ENCODE measurements at regions not wholly inside any gene's neighbourhood (a gene's known extent, or its start where the extent isn't known, plus 50 kb on each side); places are given as distances from the start of the nearest gene placed in this dataset.
"Not testable (repeated sequence)": the region's sequence is repeated elsewhere in the genome, so short reads cannot be mapped to it uniquely, and the experiment has no call there.

GRCh38 chr7:65563333-65563732 is 189.7 kb downstream of the ZNF92 start:
- not testable (repeated sequence) for H3K36me3 ChIP-seq (ENCODE audit: insufficient read depth, low read length); H3K4me1 ChIP-seq (ENCODE audit: insufficient read depth, low read length, severe bottlenecking); H2AFZ ChIP-seq (ENCODE audit: low read length); H3F3A ChIP-seq (ENCODE audit: insufficient read depth, low read length); H3K9ac ChIP-seq (ENCODE audit: low read length); H3K4me2 ChIP-seq (ENCODE audit: low read length); H3K27me3 ChIP-seq (ENCODE audit: insufficient read depth, low read length); H3K9me2 ChIP-seq (ENCODE audit: low read depth, low read length); H4K20me1 ChIP-seq (ENCODE audit: insufficient read depth, low read length); H3K79me2 ChIP-seq (ENCODE audit: insufficient read depth, low read length); H3K27ac ChIP-seq (ENCODE audit: low read depth, low read length, poor library complexity, severe bottlenecking); H3K9me3 ChIP-seq (ENCODE audit: low read length); H3K4me3 ChIP-seq (ENCODE audit: low read depth, low read length, poor library complexity, severe bottlenecking)

GRCh38 chr7:65568226-65568625 is 194.6 kb downstream of the ZNF92 start:
- not testable (repeated sequence) for H3K27me3 ChIP-seq (ENCODE audit: insufficient read depth, low read length); H3K9me3 ChIP-seq (ENCODE audit: low read length); H3K4me1 ChIP-seq (ENCODE audit: insufficient read depth, low read length, severe bottlenecking); H3K4me2 ChIP-seq (ENCODE audit: low read length); H3K27ac ChIP-seq (ENCODE audit: low read depth, low read length, poor library complexity, severe bottlenecking); H3K9ac ChIP-seq (ENCODE audit: low read length); H3K9me2 ChIP-seq (ENCODE audit: low read depth, low read length); H4K20me1 ChIP-seq (ENCODE audit: insufficient read depth, low read length); H2AFZ ChIP-seq (ENCODE audit: low read length); H3K4me3 ChIP-seq (ENCODE audit: low read depth, low read length, poor library complexity, severe bottlenecking); H3F3A ChIP-seq (ENCODE audit: insufficient read depth, low read length); H3K36me3 ChIP-seq (ENCODE audit: insufficient read depth, low read length); H3K79me2 ChIP-seq (ENCODE audit: insufficient read depth, low read length)

DNA sequence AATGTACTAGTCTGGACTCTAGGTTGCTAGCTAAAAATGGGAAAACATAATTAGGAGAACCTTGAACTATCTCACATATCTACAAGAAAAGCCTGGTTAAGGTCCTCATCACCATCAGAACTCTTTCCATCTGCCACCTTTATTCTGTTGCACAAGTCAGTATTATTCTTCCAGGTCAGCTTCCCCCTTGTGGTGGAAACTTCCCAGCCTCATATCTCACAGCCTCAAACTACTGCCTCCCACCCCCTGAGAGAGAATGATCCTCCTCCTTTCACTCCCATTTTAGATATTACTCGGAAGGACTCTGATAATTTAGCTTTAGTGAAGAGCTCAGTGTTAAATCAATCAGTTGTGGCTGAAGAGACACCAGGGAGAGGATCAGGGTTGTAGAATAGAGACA is 197.3 kb downstream of the ZNF92 start:
- not testable (repeated sequence) for H3K9ac ChIP-seq (ENCODE audit: low read length); H3K27me3 ChIP-seq (ENCODE audit: insufficient read depth, low read length); H2AFZ ChIP-seq (ENCODE audit: low read length); H3K36me3 ChIP-seq (ENCODE audit: insufficient read depth, low read length); H3K4me2 ChIP-seq (ENCODE audit: low read length); H3K9me3 ChIP-seq (ENCODE audit: low read length); H3K4me3 ChIP-seq (ENCODE audit: low read depth, low read length, poor library complexity, severe bottlenecking); H3K79me2 ChIP-seq (ENCODE audit: insufficient read depth, low read length); H3F3A ChIP-seq (ENCODE audit: insufficient read depth, low read length); H3K9me2 ChIP-seq (ENCODE audit: low read depth, low read length); H3K27ac ChIP-seq (ENCODE audit: low read depth, low read length, poor library complexity, severe bottlenecking); H3K4me1 ChIP-seq (ENCODE audit: insufficient read depth, low read length, severe bottlenecking); H4K20me1 ChIP-seq (ENCODE audit: insufficient read depth, low read length)

GRCh38 chr7:65572581-65572980 is 198.9 kb downstream of the ZNF92 start:
- not testable (repeated sequence) for H3K9me2 ChIP-seq (ENCODE audit: low read depth, low read length); H3K36me3 ChIP-seq (ENCODE audit: insufficient read depth, low read length); H3K9me3 ChIP-seq (ENCODE audit: low read length); H2AFZ ChIP-seq (ENCODE audit: low read length); H3F3A ChIP-seq (ENCODE audit: insufficient read depth, low read length); H3K4me1 ChIP-seq (ENCODE audit: insufficient read depth, low read length, severe bottlenecking); H3K9ac ChIP-seq (ENCODE audit: low read length); H3K79me2 ChIP-seq (ENCODE audit: insufficient read depth, low read length); H3K27me3 ChIP-seq (ENCODE audit: insufficient read depth, low read length); H4K20me1 ChIP-seq (ENCODE audit: insufficient read depth, low read length); H3K27ac ChIP-seq (ENCODE audit: low read depth, low read length, poor library complexity, severe bottlenecking)
- peak overlapping the region; percentile 45 for H3K4me3 ChIP-seq (ENCODE audit: low read depth, low read length, poor library complexity, severe bottlenecking)
- peak overlapping the region; percentile 45 for H3K4me2 ChIP-seq (ENCODE audit: low read length)

- H4K20me1 ChIP-seq (ENCODE audit: insufficient read depth, low read length); H2AFZ ChIP-seq (ENCODE audit: low read length); H3K27ac ChIP-seq (ENCODE audit: low read depth, low read length, poor library complexity, severe bottlenecking); H3K4me3 ChIP-seq (ENCODE audit: low read depth, low read length, poor library complexity, severe bottlenecking); H3K36me3 ChIP-seq (ENCODE audit: insufficient read depth, low read length); H3K9me3 ChIP-seq (ENCODE audit: low read length); H3K4me1 ChIP-seq (ENCODE audit: insufficient read depth, low read length, severe bottlenecking); H3K79me2 ChIP-seq (ENCODE audit: insufficient read depth, low read length); H3K27me3 ChIP-seq (ENCODE audit: insufficient read depth, low read length); H3K9ac ChIP-seq (ENCODE audit: low read length); H3K4me2 ChIP-seq (ENCODE audit: low read length); H3F3A ChIP-seq (ENCODE audit: insufficient read depth, low read length); H3K9me2 ChIP-seq (ENCODE audit: low read depth, low read length): not testable (repeated sequence)
Measured at GRCh38 chr7:65576370-65576769, 202.7 kb downstream of the ZNF92 start.

DNA sequence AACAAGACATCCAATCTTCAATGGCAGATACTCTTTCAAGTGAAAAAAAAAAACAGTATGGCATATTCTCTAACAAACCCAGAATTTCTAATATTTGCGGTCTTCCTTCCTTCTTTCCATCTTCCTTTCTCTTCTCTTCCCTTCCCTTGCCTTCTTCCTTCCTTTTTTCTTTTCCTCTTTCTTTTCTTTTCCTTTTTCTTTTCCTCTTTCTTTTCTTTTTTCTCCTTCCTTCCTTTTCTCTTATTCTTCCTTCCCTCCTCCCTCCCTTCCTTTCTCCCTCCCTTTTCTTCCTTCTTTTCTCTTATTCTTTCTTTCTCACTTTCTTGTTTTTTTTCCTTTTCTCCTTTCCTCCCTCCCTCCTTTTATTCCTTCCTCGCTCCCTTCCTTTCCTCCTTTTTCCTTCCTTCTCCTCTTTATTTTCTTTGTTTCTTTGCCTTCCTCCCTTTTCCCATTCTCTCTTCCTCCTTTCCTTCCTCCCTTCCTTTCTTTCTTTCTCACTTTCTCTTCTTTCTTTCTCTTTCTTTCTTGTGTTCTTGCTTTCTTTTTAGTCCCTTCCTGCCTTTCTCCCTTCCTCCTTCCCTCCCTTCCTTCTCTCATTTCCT is 209.0 kb downstream of the ZNF92 start:
- not testable (repeated sequence) for H3K36me3 ChIP-seq (ENCODE audit: insufficient read depth, low read length); H3F3A ChIP-seq (ENCODE audit: insufficient read depth, low read length); H3K79me2 ChIP-seq (ENCODE audit: insufficient read depth, low read length); H3K9me2 ChIP-seq (ENCODE audit: low read depth, low read length); H2AFZ ChIP-seq (ENCODE audit: low read length); H4K20me1 ChIP-seq (ENCODE audit: insufficient read depth, low read length); H3K9ac ChIP-seq (ENCODE audit: low read length); H3K27me3 ChIP-seq (ENCODE audit: insufficient read depth, low read length); H3K4me3 ChIP-seq (ENCODE audit: low read depth, low read length, poor library complexity, severe bottlenecking); H3K4me2 ChIP-seq (ENCODE audit: low read length); H3K9me3 ChIP-seq (ENCODE audit: low read length); H3K4me1 ChIP-seq (ENCODE audit: insufficient read depth, low read length, severe bottlenecking); H3K27ac ChIP-seq (ENCODE audit: low read depth, low read length, poor library complexity, severe bottlenecking)

GRCh38 chr7:65602495-65602894 is 228.8 kb downstream of the ZNF92 start:
- H3K27ac ChIP-seq (ENCODE audit: low read depth, low read length, poor library complexity, severe bottlenecking); H3K4me3 ChIP-seq (ENCODE audit: low read depth, low read length, poor library complexity, severe bottlenecking); H3K9me2 ChIP-seq (ENCODE audit: low read depth, low read length); H3K36me3 ChIP-seq (ENCODE audit: insufficient read depth, low read length); H3K4me1 ChIP-seq (ENCODE audit: insufficient read depth, low read length, severe bottlenecking); H3K9me3 ChIP-seq (ENCODE audit: low read length); H2AFZ ChIP-seq (ENCODE audit: low read length); H3K79me2 ChIP-seq (ENCODE audit: insufficient read depth, low read length); H3K9ac ChIP-seq (ENCODE audit: low read length); H3K27me3 ChIP-seq (ENCODE audit: insufficient read depth, low read length); H3K4me2 ChIP-seq (ENCODE audit: low read length); H4K20me1 ChIP-seq (ENCODE audit: insufficient read depth, low read length); H3F3A ChIP-seq (ENCODE audit: insufficient read depth, low read length): not testable (repeated sequence)
